Psoas muscle (tissue), 7 donors: ENCODE measurements at regions not wholly inside any gene's neighbourhood (a gene's known extent, or its start where the extent isn't known, plus 50 kb on each side); places are given as distances from the start of the nearest gene placed in this dataset.

ENCODE experiments used
- ATAC-seq, 4 donors: fragments of 200-7000 bp; cut with Tn5 transposase; one replicate each; pipeline ENCODE4 v1.9.1; 2020; ENCODE audit warnings: moderate library complexity in 3 of 4, mild to moderate bottlenecking in 2 of 4
- DNase-seq, 2 donors: peaks; one replicate each; pipeline ENCODE4 v3.0.0-alpha.2; 2020
- H3K27ac ChIP-seq: fragments of 200-600 bp; one replicate; pipeline ENCODE4 v1.8.0; 2022
- H3K27me3 ChIP-seq, 3 donors: fragments of 200-600 bp in 1 of 3; one replicate each; pipeline versions ENCODE4 v1.6.1 to v1.8.0; 2013 to 2022; ENCODE audit warnings: low read length in 2 of 3, mild to moderate bottlenecking in 2 of 3, moderate library complexity in 1 of 3; ENCODE audit not compliant: insufficient read depth in 3 of 3
- H3K36me3 ChIP-seq, 2 donors: fragments of 200-600 bp in 1 of 2; one replicate each; pipeline versions ENCODE4 v1.6.1 to v1.8.0; 2013 to 2022; ENCODE audit warnings: low read depth in 1 of 2, mild to moderate bottlenecking in 1 of 2, moderate library complexity in 1 of 2; ENCODE audit not compliant: insufficient read depth in 1 of 2
- H3K4me1 ChIP-seq: fragments of 200-600 bp; one replicate; pipeline ENCODE4 v1.8.0; 2022
- H3K4me3 ChIP-seq: fragments of 200-600 bp; one replicate; pipeline ENCODE4 v1.8.0; 2022; ENCODE audit warnings: mild to moderate bottlenecking
- H3K9me3 ChIP-seq: fragments of 200-600 bp; one replicate; pipeline ENCODE4 v1.8.0; 2022
- WGBS, 3 donors: extraction: QIAGEN DNeasy Blood & Tissue Kit; methylation state at CpG; one replicate each; pipeline versions ENCODE4 v1.1.6 to v1.1.7; 2013; 5-methylcytosine and 5-hydroxymethylcytosine counted together
- intact Hi-C, 2 donors: fragments of 100-400 bp; cut with DNase I; formaldehyde crosslinking; loops; one replicate each; pipeline versions ENCODE4 v1.11.0 to v1.14.2; 2022
- TF ChIP-seq, protein P1 (sequence below): fragments of 200-600 bp; IDR thresholded peaks from one replicate; pipeline ENCODE4 v1.8.0; 2022; ENCODE audit warnings: antibody characterized with exemption
- donor health status: healthy with polysubstance abuse.
- donor health status: DM: no; HTN: no; CAD: no; lungs with moderate emphysema.
- donor health status: Bipolar disorder and iron deficiency.
- donor health status: healthy.
- donor health status: DM: yes; HTN: yes; CAD: no.
- donor health status: DM: no; HTN: no; CAD: no.
- donor health status: DM: yes; HTN: yes; CAD: no.

DNA sequence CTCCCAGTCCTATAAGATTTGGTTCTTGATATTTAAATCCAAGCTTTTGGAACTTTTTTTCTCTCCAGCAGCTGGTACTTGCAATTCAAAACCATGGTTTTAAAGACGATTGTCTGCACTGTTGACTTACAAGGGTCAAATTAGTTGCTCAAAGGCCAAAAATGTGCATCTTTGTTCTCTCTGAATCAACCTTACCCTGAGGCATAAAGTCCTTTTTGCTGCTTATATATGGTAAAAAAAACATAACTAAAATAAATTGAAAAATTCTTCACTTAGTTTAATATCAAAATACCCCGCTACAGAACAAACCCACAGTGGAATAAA, 592.7 kb downstream of the XIRP2 start:
- DNase-seq (no peak), ATAC-seq (no peak)
- H3K4me1 ChIP-seq: no peaks in the 10 kb centered on the region
- peak overlapping the region; percentile 9 for H3K27ac ChIP-seq
- intact Hi-C loops: no loop called here
- H3K9me3 ChIP-seq: no peaks in the 10 kb centered on the region
- H3K36me3 ChIP-seq: no peaks in the 10 kb centered on the region
- H3K4me3 ChIP-seq: peak overlapping the region; percentile 15
- TF ChIP-seq, protein P1, sequence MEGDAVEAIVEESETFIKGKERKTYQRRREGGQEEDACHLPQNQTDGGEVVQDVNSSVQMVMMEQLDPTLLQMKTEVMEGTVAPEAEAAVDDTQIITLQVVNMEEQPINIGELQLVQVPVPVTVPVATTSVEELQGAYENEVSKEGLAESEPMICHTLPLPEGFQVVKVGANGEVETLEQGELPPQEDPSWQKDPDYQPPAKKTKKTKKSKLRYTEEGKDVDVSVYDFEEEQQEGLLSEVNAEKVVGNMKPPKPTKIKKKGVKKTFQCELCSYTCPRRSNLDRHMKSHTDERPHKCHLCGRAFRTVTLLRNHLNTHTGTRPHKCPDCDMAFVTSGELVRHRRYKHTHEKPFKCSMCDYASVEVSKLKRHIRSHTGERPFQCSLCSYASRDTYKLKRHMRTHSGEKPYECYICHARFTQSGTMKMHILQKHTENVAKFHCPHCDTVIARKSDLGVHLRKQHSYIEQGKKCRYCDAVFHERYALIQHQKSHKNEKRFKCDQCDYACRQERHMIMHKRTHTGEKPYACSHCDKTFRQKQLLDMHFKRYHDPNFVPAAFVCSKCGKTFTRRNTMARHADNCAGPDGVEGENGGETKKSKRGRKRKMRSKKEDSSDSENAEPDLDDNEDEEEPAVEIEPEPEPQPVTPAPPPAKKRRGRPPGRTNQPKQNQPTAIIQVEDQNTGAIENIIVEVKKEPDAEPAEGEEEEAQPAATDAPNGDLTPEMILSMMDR: no peak
- no peaks in the 10 kb centered on the region for H3K27me3 ChIP-seq
- WGBS, 3 donors: 64 to 78% (median 64%) methylated on average over 2 of the region's 2 CpGs

DNA sequence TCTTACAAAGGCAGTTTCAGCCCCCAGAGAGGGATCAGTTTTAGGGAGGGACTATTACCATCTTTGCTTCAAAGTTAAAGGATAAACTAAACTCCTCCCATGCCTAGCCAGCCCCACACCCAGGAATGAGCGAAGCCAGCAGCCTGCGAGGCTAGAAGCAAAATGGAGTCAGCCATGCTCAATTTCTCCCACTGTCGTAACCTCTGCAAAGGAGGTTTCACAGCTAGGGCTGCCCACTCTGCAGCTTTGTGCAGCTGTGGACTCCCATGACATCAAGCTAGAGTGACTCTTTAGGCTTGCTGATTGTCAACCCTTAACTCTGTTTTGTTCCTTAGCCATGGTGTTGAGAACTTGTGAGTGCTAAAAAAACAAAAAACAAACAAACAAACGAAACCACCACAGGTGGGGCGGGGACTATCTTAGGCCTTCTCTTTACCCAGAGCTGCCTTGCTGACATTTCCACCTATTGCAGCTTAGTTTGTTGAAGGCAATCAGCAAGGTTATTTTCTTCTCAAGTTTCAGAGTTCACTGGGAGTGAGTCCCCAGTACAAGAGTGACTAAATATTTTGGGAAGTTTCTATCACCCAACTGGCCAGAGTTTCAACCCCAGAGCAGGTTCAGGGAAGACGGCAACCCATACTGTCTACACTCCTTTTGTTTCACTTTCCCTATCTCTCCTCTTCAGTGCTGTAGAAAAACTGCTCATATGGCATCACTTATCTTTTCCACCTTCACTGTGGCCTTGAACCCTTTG, 592.1 kb downstream of the XIRP2 start:
- DNase-seq (no peak), ATAC-seq (peak in 2 of 4 donors; percentile 46 to 51)

DNA sequence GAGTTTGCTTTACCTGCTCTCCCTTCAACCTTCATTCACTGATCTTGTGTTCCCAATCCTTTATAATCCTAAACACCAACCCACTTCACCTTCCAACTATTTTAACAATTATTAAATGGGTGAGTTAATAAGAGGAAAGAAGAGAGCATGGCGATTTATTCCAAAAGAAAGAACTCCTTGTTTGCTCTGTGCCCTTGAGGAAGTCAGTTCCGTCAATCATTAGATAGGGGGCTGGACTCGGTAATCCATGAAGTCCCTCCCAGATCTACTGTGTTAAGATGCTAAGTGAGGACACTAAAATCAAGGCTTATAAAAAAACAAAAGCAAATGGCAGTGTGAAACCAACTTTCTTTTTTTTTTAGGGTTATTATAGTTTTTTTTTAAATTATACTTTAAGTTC, 589.9 kb downstream of the XIRP2 start:
- TF ChIP-seq, protein P1: no peak
- H3K4me3 ChIP-seq: no peak overlapping the region
- no peaks in the 10 kb centered on the region for H3K9me3 ChIP-seq
- no peak for DNase-seq
- no peaks in the 10 kb centered on the region for H3K4me1 ChIP-seq
- ATAC-seq: no peak
- H3K36me3 ChIP-seq: no peaks in the 10 kb centered on the region
- WGBS, 3 donors: 90 to 96% (median 91%) methylated on average over 3 of the region's 3 CpGs
- no peak overlapping the region for H3K27ac ChIP-seq
- no peaks in the 10 kb centered on the region for H3K27me3 ChIP-seq
- intact Hi-C loops: no loop called here

More for the DNA sequence above, 592.1 kb downstream of the XIRP2 start:
- intact Hi-C loops: no loop called here
- WGBS, 3 donors: 74 to 85% (median 75%) methylated on average over 6 of the region's 6 CpGs
- Histone ChIP-seq H3K4me1 (no peaks in the 10 kb centered on the region), H3K27ac (peak overlapping the region; percentile 9), H3K27me3 (no peaks in the 10 kb centered on the region), H3K36me3 (no peaks in the 10 kb centered on the region), H3K9me3 (no peaks in the 10 kb centered on the region), H3K4me3 (peak overlapping the region; percentile 15)
- TF ChIP-seq, protein P1: no peak

DNA sequence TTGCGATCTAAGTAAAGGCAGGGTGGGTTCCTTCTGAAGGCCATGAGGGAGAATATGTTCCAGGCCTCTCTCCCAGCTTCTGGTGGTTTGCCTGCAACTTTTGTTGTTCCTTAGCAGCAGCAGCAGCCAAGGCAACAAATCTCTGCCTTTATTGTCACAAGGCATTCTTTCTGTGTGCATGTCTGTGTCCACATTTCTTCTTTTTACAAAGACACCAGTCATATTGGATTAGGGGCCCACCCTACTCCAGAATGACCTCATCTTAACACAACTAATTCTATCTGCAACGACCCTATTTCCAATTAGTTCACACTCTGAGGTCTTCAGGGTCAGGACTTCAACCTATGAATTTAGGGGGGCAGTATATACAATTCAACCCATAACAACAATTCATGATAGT, 587.5 kb downstream of the XIRP2 start:
- no peak for DNase-seq
- Histone ChIP-seq H3K9me3 (no peaks in the 10 kb centered on the region), H3K27ac (no peak overlapping the region), H3K27me3 (no peaks in the 10 kb centered on the region), H3K36me3 (no peaks in the 10 kb centered on the region), H3K4me1 (no peaks in the 10 kb centered on the region), H3K4me3 (no peak overlapping the region)
- ATAC-seq: no peak
- intact Hi-C loops: no loop called here
- 60 to 72% (median 65%) methylated on average over 2 of the region's 2 CpGs for WGBS, 3 donors
- TF ChIP-seq, protein P1: no peak

DNA sequence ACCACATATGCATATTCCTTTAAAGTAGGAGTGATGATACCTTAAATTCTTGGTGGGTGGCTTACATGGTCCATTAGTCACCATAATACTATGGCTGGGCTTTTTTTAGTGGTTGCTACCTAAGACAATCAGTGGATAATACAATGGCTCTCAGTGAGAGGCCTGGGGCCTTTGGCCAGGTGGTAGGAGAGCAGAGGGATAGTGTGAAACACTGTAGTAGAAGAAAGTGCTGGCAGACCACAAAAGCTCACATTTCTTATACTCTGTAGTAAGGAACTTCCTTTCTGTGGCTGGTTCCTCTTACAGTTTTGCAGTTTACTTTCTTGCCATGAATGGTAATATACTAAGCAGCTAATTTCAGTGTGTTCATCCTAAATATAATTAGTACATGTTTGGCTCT, 583.5 kb downstream of the XIRP2 start:
- intact Hi-C loops: no loop called here
- no peaks in the 10 kb centered on the region for H3K27me3 ChIP-seq

More for the DNA sequence above, 583.5 kb downstream of the XIRP2 start:
- ATAC-seq: no peak
- Histone ChIP-seq H3K36me3 (no peaks in the 10 kb centered on the region), H3K4me3 (no peak overlapping the region), H3K4me1 (no peaks in the 10 kb centered on the region), H3K9me3 (no peaks in the 10 kb centered on the region), H3K27ac (no peak overlapping the region)
- TF ChIP-seq, protein P1: no peak
- DNase-seq: no peak
